22Rv1 (cell line): ENCODE measurements at regions not wholly inside any gene's neighbourhood (a gene's known extent, or its start where the extent isn't known, plus 50 kb on each side); places are given as distances from the start of the nearest gene placed in this dataset.

ENCODE experiments used
- ZFX ChIP-seq: fragments of 450-650 bp; IDR thresholded peaks from 2 replicates; pipeline ENCODE4 v1.6.1; 2017; ENCODE audit warnings: antibody characterized with exemption, borderline replicate concordance
- TF ChIP-seq, protein P1 (sequence below): fragments of 450-650 bp; IDR thresholded peaks from 2 replicates; pipeline ENCODE4 v1.5.1; 2017; ENCODE audit warnings: mild to moderate bottlenecking

DNA sequence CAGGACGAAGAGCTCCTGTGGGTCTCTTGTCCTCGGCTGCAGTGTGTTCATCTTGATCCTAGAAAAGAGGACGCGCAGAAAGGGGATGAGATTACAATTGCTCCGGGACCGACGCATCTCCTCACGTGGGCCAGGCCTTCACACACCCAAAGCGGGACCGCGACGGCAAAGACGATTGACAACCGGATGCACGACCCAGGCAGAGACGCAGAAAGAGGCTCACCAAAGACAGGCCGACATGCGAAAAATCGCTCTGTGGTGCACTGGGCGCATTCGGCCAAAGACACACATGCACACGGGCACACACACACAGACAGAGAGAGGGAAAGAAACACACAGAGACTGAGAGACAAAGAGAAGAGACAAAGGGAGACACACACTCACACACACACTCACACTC, 1089.9 kb upstream of the DEFB115 start:
- TF ChIP-seq, protein P1, sequence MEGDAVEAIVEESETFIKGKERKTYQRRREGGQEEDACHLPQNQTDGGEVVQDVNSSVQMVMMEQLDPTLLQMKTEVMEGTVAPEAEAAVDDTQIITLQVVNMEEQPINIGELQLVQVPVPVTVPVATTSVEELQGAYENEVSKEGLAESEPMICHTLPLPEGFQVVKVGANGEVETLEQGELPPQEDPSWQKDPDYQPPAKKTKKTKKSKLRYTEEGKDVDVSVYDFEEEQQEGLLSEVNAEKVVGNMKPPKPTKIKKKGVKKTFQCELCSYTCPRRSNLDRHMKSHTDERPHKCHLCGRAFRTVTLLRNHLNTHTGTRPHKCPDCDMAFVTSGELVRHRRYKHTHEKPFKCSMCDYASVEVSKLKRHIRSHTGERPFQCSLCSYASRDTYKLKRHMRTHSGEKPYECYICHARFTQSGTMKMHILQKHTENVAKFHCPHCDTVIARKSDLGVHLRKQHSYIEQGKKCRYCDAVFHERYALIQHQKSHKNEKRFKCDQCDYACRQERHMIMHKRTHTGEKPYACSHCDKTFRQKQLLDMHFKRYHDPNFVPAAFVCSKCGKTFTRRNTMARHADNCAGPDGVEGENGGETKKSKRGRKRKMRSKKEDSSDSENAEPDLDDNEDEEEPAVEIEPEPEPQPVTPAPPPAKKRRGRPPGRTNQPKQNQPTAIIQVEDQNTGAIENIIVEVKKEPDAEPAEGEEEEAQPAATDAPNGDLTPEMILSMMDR = no peak
- TF ChIP-seq ZFX = no peak
